WTC11 (cell line): ENCODE measurements at regions not wholly inside any gene's neighbourhood (a gene's known extent, or its start where the extent isn't known, plus 50 kb on each side); places are given as distances from the start of the nearest gene placed in this dataset.

Source experiments
- ATAC-seq: fragments of 200-7000 bp; cut with Tn5 transposase; 2 replicates; pipeline ENCODE4 v1.10.0; 2021; ENCODE audit warnings: mild to moderate bottlenecking, moderate library complexity
- CTCF ChIA-PET: fragments of 300-600 bp; sonication (Branson Sonifier 250); formaldehyde crosslinking; loops from one replicate; lab custom pipeline; 2021; ENCODE audit warnings: antibody characterized with exemption; lab: Charles Lee
- POLR2A ChIA-PET: fragments of 350-600 bp; sonication (Branson Sonifier 250); formaldehyde crosslinking; loops from one replicate; lab custom pipeline; 2021; ENCODE audit warnings: antibody characterized with exemption; lab: Charles Lee
- DNase-seq: peaks from one replicate; pipeline ENCODE4 v3.0.0; 2021; ENCODE audit warnings: low spot score
- H3K27ac Mint-ChIP-seq: 2 replicates; pipeline ENCODE4 v1.8.0; 2021; ENCODE audit warnings: mixed read lengths
- H3K27me3 Mint-ChIP-seq: 2 replicates; pipeline ENCODE4 v1.8.0; 2021; ENCODE audit warnings: low read depth, mild to moderate bottlenecking, moderate library complexity, mixed read lengths
- H3K36me3 Mint-ChIP-seq: 2 replicates; pipeline ENCODE4 v1.8.0; 2021; ENCODE audit warnings: mixed read lengths
- H3K4me1 Mint-ChIP-seq: 2 replicates; pipeline ENCODE4 v1.8.0; 2022; ENCODE audit warnings: mixed read lengths
- H3K4me3 Mint-ChIP-seq: 2 replicates; pipeline ENCODE4 v1.8.0; 2021; ENCODE audit warnings: mild to moderate bottlenecking, moderate library complexity, mixed read lengths
- H3K9me3 Mint-ChIP-seq: 2 replicates; pipeline ENCODE4 v1.8.0; 2021; ENCODE audit warnings: mixed read lengths
- ATF1 ChIP-seq: sonication (generic); formaldehyde crosslinking; IDR thresholded peaks from 2 replicates; pipeline ENCODE4 v1.8.1; 2023; ENCODE audit warnings: mild to moderate bottlenecking, moderate library complexity, missing genetic modification reagents
- FOXK1 ChIP-seq: sonication (generic); formaldehyde crosslinking; IDR thresholded peaks from 2 replicates; pipeline ENCODE4 v1.8.0; 2022; ENCODE audit warnings: mild to moderate bottlenecking, moderate library complexity, missing genetic modification reagents
- FOXP1 ChIP-seq: sonication (generic); formaldehyde crosslinking; IDR thresholded peaks from 2 replicates; pipeline ENCODE4 v1.8.0; 2022; ENCODE audit warnings: missing genetic modification reagents, mild to moderate bottlenecking, moderate library complexity, borderline replicate concordance
- HMGA2 ChIP-seq: fragments of 250-450 bp; sonication (Bioruptor Pico); IDR thresholded peaks from 2 replicates; pipeline ENCODE4 v1.4.0; 2021; ENCODE audit warnings: mild to moderate bottlenecking, moderate library complexity
- MYBL2 ChIP-seq: sonication (generic); formaldehyde crosslinking; IDR thresholded peaks from 2 replicates; pipeline ENCODE4 v1.8.1; 2023; ENCODE audit warnings: mild to moderate bottlenecking, moderate library complexity, missing genetic modification reagents
- NFE2L1 ChIP-seq: sonication (generic); formaldehyde crosslinking; IDR thresholded peaks from 2 replicates; pipeline ENCODE4 v1.8.1; 2023; ENCODE audit warnings: missing genetic modification reagents
- NR1H2 ChIP-seq: sonication (generic); formaldehyde crosslinking; IDR thresholded peaks from 2 replicates; pipeline ENCODE4 v1.9.0; 2021; ENCODE audit warnings: mild to moderate bottlenecking, moderate library complexity, missing genetic modification reagents
- TCF7 ChIP-seq: sonication (generic); formaldehyde crosslinking; IDR thresholded peaks from 2 replicates; pipeline ENCODE4 v1.8.0; 2022; ENCODE audit warnings: mild to moderate bottlenecking, low read depth, missing genetic modification reagents, moderate library complexity
- ZBTB21 ChIP-seq: sonication (generic); formaldehyde crosslinking; IDR thresholded peaks from 2 replicates; pipeline ENCODE4 v1.8.1; 2023; ENCODE audit warnings: mild to moderate bottlenecking, missing genetic modification reagents, borderline replicate concordance
- ZNF121 ChIP-seq: sonication (generic); formaldehyde crosslinking; IDR thresholded peaks from 2 replicates; pipeline ENCODE4 v1.8.0; 2023; ENCODE audit warnings: missing genetic modification reagents
- ZNF232 ChIP-seq: sonication (generic); formaldehyde crosslinking; IDR thresholded peaks from 2 replicates; pipeline ENCODE4 v1.8.0; 2022; ENCODE audit warnings: mild to moderate bottlenecking, missing genetic modification reagents
- TF ChIP-seq, protein P1 (sequence below): sonication (generic); formaldehyde crosslinking; IDR thresholded peaks from 2 replicates; pipeline ENCODE4 v1.8.0; 2023; ENCODE audit warnings: missing genetic modification reagents
- TF ChIP-seq, protein P2 (sequence below): sonication (generic); formaldehyde crosslinking; IDR thresholded peaks from 2 replicates; pipeline ENCODE4 v1.8.0; 2022; ENCODE audit warnings: mild to moderate bottlenecking, missing genetic modification reagents
- TF ChIP-seq, protein P3 (sequence below): fragments of 250-450 bp; sonication (Bioruptor Pico); IDR thresholded peaks from 2 replicates; pipeline ENCODE4 v1.9.0; 2021; ENCODE audit warnings: mild to moderate bottlenecking, borderline replicate concordance
- TF ChIP-seq, protein P4 (sequence below): fragments of 250-450 bp; sonication (Bioruptor Pico); conservative IDR thresholded peaks from 2 replicates; pipeline ENCODE4 v1.9.0; 2021; ENCODE audit warnings: mild to moderate bottlenecking
- TF ChIP-seq, protein P5 (sequence below): sonication (generic); formaldehyde crosslinking; IDR thresholded peaks from 2 replicates; pipeline ENCODE4 v1.8.0; 2022; ENCODE audit warnings: mild to moderate bottlenecking, missing genetic modification reagents

DNA sequence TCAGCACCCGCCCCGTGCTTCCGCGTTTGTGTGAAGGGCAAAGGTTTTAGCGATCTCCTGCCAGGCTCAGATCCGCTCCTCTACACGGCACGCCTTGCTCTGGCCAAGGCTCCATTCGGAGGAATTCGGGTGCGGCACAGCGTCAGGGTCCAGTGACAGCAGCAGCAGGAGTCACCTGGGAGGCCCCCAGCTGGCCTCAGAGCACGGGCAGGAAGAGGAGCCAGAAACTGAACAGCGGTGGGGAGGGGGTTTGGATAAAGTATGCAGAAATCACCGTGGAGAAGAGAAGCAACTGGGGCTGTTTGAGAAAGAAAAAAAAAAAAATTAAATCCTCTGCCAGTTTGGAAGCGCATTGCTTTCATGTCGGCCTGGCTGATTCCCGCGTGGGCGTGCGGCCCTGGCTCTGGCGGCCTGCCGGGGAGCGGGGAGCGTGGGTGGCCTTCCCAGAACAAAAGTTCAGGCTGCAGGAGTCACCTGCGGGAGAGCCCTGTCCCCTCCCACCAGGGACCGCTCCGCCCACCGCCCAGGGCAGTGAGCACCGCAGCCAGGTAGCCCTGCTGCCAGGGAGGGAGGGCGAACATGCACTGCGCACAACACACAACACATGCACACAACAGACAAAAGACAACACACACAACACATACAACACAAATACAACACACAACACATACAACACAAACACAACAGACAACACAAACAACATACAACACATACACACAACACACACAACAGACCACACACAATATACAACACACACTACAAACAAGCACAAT, 107.6 kb downstream of the ETS2 start:
- H3K4me3 Mint-ChIP-seq = no peak overlapping the region
- TF ChIP-seq, protein P1, sequence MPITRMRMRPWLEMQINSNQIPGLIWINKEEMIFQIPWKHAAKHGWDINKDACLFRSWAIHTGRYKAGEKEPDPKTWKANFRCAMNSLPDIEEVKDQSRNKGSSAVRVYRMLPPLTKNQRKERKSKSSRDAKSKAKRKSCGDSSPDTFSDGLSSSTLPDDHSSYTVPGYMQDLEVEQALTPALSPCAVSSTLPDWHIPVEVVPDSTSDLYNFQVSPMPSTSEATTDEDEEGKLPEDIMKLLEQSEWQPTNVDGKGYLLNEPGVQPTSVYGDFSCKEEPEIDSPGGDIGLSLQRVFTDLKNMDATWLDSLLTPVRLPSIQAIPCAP (CRISPR knock-in tag) = no peak
- TF ChIP-seq, protein P2, sequence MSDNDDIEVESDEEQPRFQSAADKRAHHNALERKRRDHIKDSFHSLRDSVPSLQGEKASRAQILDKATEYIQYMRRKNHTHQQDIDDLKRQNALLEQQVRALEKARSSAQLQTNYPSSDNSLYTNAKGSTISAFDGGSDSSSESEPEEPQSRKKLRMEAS (CRISPR knock-in tag) = peak; percentile 53; the same call in 1 of the 2 replicates
- TF ChIP-seq, protein P3, sequence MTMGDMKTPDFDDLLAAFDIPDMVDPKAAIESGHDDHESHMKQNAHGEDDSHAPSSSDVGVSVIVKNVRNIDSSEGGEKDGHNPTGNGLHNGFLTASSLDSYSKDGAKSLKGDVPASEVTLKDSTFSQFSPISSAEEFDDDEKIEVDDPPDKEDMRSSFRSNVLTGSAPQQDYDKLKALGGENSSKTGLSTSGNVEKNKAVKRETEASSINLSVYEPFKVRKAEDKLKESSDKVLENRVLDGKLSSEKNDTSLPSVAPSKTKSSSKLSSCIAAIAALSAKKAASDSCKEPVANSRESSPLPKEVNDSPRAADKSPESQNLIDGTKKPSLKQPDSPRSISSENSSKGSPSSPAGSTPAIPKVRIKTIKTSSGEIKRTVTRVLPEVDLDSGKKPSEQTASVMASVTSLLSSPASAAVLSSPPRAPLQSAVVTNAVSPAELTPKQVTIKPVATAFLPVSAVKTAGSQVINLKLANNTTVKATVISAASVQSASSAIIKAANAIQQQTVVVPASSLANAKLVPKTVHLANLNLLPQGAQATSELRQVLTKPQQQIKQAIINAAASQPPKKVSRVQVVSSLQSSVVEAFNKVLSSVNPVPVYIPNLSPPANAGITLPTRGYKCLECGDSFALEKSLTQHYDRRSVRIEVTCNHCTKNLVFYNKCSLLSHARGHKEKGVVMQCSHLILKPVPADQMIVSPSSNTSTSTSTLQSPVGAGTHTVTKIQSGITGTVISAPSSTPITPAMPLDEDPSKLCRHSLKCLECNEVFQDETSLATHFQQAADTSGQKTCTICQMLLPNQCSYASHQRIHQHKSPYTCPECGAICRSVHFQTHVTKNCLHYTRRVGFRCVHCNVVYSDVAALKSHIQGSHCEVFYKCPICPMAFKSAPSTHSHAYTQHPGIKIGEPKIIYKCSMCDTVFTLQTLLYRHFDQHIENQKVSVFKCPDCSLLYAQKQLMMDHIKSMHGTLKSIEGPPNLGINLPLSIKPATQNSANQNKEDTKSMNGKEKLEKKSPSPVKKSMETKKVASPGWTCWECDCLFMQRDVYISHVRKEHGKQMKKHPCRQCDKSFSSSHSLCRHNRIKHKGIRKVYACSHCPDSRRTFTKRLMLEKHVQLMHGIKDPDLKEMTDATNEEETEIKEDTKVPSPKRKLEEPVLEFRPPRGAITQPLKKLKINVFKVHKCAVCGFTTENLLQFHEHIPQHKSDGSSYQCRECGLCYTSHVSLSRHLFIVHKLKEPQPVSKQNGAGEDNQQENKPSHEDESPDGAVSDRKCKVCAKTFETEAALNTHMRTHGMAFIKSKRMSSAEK (CRISPR knock-in tag) = no peak
- TF ChIP-seq, protein P4, sequence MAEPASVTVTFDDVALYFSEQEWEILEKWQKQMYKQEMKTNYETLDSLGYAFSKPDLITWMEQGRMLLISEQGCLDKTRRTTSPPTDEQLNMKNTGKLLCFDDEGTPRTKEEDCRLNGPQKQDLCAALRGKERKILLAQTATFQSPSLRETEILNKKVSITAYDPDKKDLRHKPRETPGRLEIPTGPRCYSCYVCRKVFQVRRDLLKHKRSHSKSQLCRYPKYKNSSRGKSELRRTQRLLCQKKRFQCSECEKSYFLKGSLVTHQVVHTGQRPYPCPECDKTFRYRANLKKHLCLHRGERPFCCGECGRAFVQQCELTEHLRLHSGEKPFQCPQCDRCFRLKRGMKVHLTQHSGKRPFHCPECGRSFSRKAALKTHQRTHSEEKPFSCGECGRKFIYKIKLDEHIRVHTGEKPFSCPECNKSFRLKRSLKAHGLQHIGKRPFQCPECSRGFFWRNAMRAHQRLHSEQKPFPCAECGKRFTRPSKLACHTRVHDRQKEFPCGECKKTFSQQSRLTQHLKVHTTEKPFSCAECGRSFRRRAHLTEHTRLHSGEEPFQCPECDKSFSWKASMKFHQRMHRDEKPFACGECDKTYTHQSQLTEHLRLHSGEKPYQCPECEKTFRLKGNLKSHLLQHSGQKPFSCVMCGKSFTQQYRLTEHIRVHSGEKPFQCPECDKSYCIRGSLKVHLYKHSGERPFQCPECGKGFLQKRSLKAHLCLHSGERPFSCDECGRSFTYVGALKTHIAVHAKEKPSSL (CRISPR knock-in tag) = no peak
- no peak for TF ChIP-seq HMGA2 (CRISPR knock-in tag)
- no peak for TF ChIP-seq ZNF232 (CRISPR knock-in tag)
- TF ChIP-seq TCF7 (CRISPR knock-in tag) = no peak
- peak; percentile 44; the same call in 1 of the 2 replicates for TF ChIP-seq NFE2L1 (CRISPR knock-in tag)
- no peak for TF ChIP-seq ATF1 (CRISPR knock-in tag)
- TF ChIP-seq FOXK1 (CRISPR knock-in tag) = peak; percentile 66; the same call in 1 of the 2 replicates
- TF ChIP-seq FOXP1 (CRISPR knock-in tag) = 0 out of 2 replicates have a peak, but pooled peaks have one; percentile 16
- TF ChIP-seq, protein P5, sequence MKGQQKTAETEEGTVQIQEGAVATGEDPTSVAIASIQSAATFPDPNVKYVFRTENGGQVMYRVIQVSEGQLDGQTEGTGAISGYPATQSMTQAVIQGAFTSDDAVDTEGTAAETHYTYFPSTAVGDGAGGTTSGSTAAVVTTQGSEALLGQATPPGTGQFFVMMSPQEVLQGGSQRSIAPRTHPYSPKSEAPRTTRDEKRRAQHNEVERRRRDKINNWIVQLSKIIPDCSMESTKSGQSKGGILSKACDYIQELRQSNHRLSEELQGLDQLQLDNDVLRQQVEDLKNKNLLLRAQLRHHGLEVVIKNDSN (CRISPR knock-in tag) = 0 out of 2 replicates have a peak, but pooled peaks have one; percentile 19
- TF ChIP-seq NR1H2 (CRISPR knock-in tag) = no peak
- peak; percentile 74; the same call in 1 of the 2 replicates for TF ChIP-seq ZBTB21

DNA sequence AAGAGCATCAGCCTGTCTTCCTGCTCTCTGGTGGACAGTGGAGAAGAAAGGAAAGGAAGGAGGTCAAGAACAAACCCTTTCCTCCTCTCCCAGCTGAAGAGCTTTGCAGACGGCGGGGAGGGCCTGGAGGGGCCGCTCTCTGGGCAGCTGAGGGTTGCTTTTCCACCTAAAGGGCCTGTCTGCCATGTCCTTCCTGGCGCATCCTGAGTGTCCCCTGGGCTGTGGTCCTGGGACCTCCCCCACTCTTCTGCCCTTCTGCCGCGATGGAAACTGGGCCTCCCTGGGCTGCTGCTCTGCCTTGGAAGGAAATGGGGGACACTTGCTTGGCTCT, 107.0 kb downstream of the ETS2 start:
- POLR2A ChIA-PET = no interaction called here
- DNase-seq (no peak), ATAC-seq (peak; percentile 36)
- Mint-ChIP-seq H3K27me3 (peaks cover 14% of the 10 kb centered on the region), H3K9me3 (no peaks in the 10 kb centered on the region), H3K4me3 (no peak overlapping the region), H3K36me3 (no peaks in the 10 kb centered on the region), H3K4me1 (peaks cover 27% of the 10 kb centered on the region), H3K27ac (no peak overlapping the region)
- TF ChIP-seq ZNF121 (CRISPR knock-in tag) (peak; percentile 74), MYBL2 (CRISPR knock-in tag) (no peak)
- CTCF ChIA-PET = no interaction called here

More for the DNA sequence above, 107.6 kb downstream of the ETS2 start:
- Mint-ChIP-seq H3K27ac (peak overlapping the region; percentile 71; the same call in 1 of the 2 replicates), H3K4me1 (peaks cover 27% of the 10 kb centered on the region), H3K36me3 (no peaks in the 10 kb centered on the region), H3K9me3 (no peaks in the 10 kb centered on the region), H3K27me3 (peaks cover 14% of the 10 kb centered on the region)
- DNase-seq (peak; percentile 75), ATAC-seq (peak; percentile 78)
- CTCF ChIA-PET = no interaction called here
- POLR2A ChIA-PET = no interaction called here
